ENCODE measurements at regions not wholly inside any gene's neighbourhood (a gene's known extent, or its start where the extent isn't known, plus 50 kb on each side); places are given as distances from the start of the nearest gene placed in this dataset.

- Histone ChIP-seq H3K4me3 (no peak overlapping the region), H3K4me1 (no peaks in the 10 kb centered on the region), H3K27ac (no peak overlapping the region), H3K36me3 (no peaks in the 10 kb centered on the region), H3K27me3 (no peaks in the 10 kb centered on the region), H3K9me3 (peaks cover 0 to 15% (median 0%) of the 10 kb centered on the region in 4 donors)
- WGBS, 2 donors = 90 to 91% methylated on average over 2 of the region's 2 CpGs
- TF ChIP-seq EP300 (IDR thresholded peaks at IDR 0.05) (no peak), POLR2A (IDR thresholded peaks at IDR 0.05) (no peak), CTCF (IDR thresholded peaks at IDR 0.05) (no peak)
- no peak for DNase-seq (ENCODE audit: low spot score in 2 of 2)
Measured at GRCh38 chr7:113230691-113231090, 112.3 kb upstream of the SMIM30 start.

- no peak overlapping the region for H3K27ac ChIP-seq
- H3K4me1 ChIP-seq = no peaks in the 10 kb centered on the region
- no peak for DNase-seq (ENCODE audit: low spot score in 2 of 2)
- no peaks in the 10 kb centered on the region for H3K36me3 ChIP-seq
- no peak overlapping the region for H3K4me3 ChIP-seq
- no peaks in the 10 kb centered on the region for H3K9me3 ChIP-seq
- H3K27me3 ChIP-seq = no peaks in the 10 kb centered on the region
- WGBS, 2 donors = 38 to 49% methylated on average over 4 of the region's 4 CpGs
- no peak for TF ChIP-seq EP300 (IDR thresholded peaks at IDR 0.05)
- no peak for TF ChIP-seq CTCF (IDR thresholded peaks at IDR 0.05)
- no peak for TF ChIP-seq POLR2A (IDR thresholded peaks at IDR 0.05)
Measured at GRCh38 chr7:113217314-113217713, 99.0 kb upstream of the SMIM30 start.

DNA sequence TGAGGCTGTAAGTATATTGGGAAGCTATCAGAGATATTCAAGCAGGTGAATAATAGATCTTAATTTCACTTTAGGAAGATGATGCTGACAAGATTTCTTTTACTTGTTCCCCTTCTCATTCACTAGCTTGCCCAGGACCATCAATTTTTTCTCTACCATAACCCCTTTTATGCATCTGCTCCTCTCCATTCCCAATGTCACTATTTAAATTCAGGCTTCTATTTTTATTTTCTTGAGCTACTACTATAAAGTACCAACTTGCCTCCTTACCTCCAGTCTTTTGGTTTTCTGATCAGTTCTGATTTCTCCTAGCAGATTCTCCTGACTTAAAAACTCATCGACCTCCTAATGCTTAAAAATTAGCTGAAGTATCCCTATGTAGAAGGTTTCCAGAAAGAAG is 97.7 kb upstream of the SMIM30 start:
- no peak for DNase-seq (ENCODE audit: low spot score in 2 of 2)
- no peak for TF ChIP-seq EP300 (IDR thresholded peaks at IDR 0.05)
- no peak for TF ChIP-seq CTCF (IDR thresholded peaks at IDR 0.05)
- no peak for TF ChIP-seq POLR2A (IDR thresholded peaks at IDR 0.05)
- H3K36me3 ChIP-seq = no peaks in the 10 kb centered on the region
- no peak overlapping the region for H3K4me3 ChIP-seq
- no peaks in the 10 kb centered on the region for H3K4me1 ChIP-seq
- H3K27ac ChIP-seq = no peak overlapping the region
- no peaks in the 10 kb centered on the region for H3K27me3 ChIP-seq
- WGBS, 2 donors = 78 to 79% methylated on average over 1 of the region's 1 CpG
- H3K9me3 ChIP-seq = no peaks in the 10 kb centered on the region

DNA sequence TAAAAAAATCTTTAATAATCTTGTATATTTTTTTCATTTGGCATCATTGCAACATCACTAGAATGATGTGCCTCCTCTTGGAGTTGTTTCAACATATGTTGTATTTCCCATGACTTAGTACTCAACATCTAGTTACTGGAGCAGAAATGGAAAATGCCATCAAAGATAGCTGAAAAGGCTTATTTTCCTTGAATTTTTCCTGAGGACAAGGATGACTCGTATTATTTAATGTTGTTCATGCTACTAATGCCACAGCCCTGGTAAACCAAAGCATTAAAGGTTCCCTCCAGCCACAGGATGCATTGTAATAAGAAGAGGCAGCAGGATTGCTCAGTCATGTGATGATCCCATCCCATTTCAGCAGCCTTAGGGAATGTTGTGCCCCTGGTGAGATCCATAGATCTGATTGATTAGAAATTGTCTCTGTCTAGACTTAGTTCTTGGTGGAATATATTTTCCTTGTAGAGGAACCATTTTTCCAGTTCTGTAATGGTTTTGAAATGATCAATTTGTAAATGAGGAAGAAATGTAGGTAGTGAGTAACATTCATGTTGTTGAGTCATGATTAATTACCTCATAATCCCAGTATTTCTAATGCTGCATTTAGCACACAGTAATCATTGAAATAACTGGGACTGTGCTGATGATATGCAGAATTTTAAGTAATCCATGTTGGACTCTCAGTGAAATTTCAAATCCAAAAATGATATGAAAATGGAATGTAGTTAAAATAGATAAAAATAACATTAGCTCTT is 91.3 kb upstream of the SMIM30 start:
- no peak for DNase-seq (ENCODE audit: low spot score in 2 of 2)
- TF ChIP-seq POLR2A (IDR thresholded peaks at IDR 0.05) = no peak
- no peak for TF ChIP-seq CTCF (IDR thresholded peaks at IDR 0.05)
- TF ChIP-seq EP300 (IDR thresholded peaks at IDR 0.05) = no peak
- Histone ChIP-seq H3K4me3 (no peak overlapping the region), H3K27me3 (no peaks in the 10 kb centered on the region), H3K9me3 (no peaks in the 10 kb centered on the region), H3K4me1 (no peaks in the 10 kb centered on the region), H3K36me3 (no peaks in the 10 kb centered on the region), H3K27ac (no peak overlapping the region)
- WGBS, 2 donors = 75 to 83% methylated on average over 1 of the region's 1 CpG

GRCh38 chr7:113207931-113208330 is 89.6 kb upstream of the SMIM30 start:
- TF ChIP-seq CTCF (IDR thresholded peaks at IDR 0.05) (no peak), POLR2A (IDR thresholded peaks at IDR 0.05) (no peak), EP300 (IDR thresholded peaks at IDR 0.05) (no peak)
- Histone ChIP-seq H3K27me3 (no peaks in the 10 kb centered on the region), H3K9me3 (no peaks in the 10 kb centered on the region), H3K36me3 (no peaks in the 10 kb centered on the region), H3K4me3 (no peak overlapping the region), H3K4me1 (no peaks in the 10 kb centered on the region), H3K27ac (no peak overlapping the region)
- no peak for DNase-seq (ENCODE audit: low spot score in 2 of 2)
- 75 to 85% methylated on average over 2 of the region's 2 CpGs for WGBS, 2 donors
